HCT116 (cell line): ENCODE measurements at regions not wholly inside any gene's neighbourhood (a gene's known extent, or its start where the extent isn't known, plus 50 kb on each side); places are given as distances from the start of the nearest gene placed in this dataset.

Experiments
- CBX3 ChIP-seq: IDR thresholded peaks from 2 replicates; pipeline ENCODE4 v1.6.1; 2012; ENCODE audit warnings: low read depth
- EGR1 ChIP-seq: IDR thresholded peaks from 2 replicates; pipeline ENCODE4 v1.6.1; 2012; ENCODE audit warnings: low read depth
- ELF1 ChIP-seq: IDR thresholded peaks from 2 replicates; pipeline ENCODE4 v1.6.1; 2012; ENCODE audit warnings: low read depth, borderline replicate concordance
- POLR2A ChIP-seq: IDR thresholded peaks from 2 replicates; pipeline ENCODE4 v1.7.0; 2011; ENCODE audit warnings: borderline replicate concordance; ENCODE audit not compliant: insufficient read depth, insufficient read length; ENCODE audit errors: extremely low read depth
- POLR2AphosphoS5 ChIP-seq: IDR thresholded peaks from 2 replicates; pipeline ENCODE4 v1.6.1; 2011; ENCODE audit warnings: mild to moderate bottlenecking, low read depth, low read length, moderate library complexity
- RAD21 ChIP-seq: IDR thresholded peaks from 2 replicates; pipeline ENCODE4 v1.6.1; 2012; ENCODE audit warnings: low read depth, mild to moderate bottlenecking
- SP1 ChIP-seq: IDR thresholded peaks from 2 replicates; pipeline ENCODE4 v1.6.1; 2012; ENCODE audit warnings: low read depth
- TCF7L2 ChIP-seq: IDR thresholded peaks from 2 replicates; pipeline ENCODE4 v1.7.0; 2011; ENCODE audit warnings: borderline replicate concordance, inconsistent platforms; ENCODE audit not compliant: insufficient read depth, insufficient read length; ENCODE audit errors: extremely low read depth
- ZNF274 ChIP-seq: fragments of 200-500 bp; sonication (Bioruptor generic); IDR thresholded peaks from 2 replicates; pipeline ENCODE4 v1.6.1; 2014; ENCODE audit warnings: mild to moderate bottlenecking, low read depth, low read length, inconsistent platforms
- TF ChIP-seq, protein P1 (sequence below): IDR thresholded peaks from 2 replicates; pipeline ENCODE4 v1.6.1; 2012; ENCODE audit warnings: low read depth
- TF ChIP-seq, protein P2 (sequence below), 3 experiments: fragments of 200-600 bp in 1 of 3; sonication (generic) in 1 of 3; IDR thresholded peaks in 2 of 3; conservative IDR thresholded peaks in 1 of 3; 2 replicates each; pipeline ENCODE4 v1.5.1; 2012 to 2017; ENCODE audit warnings: low read depth in 2 of 3, low read length in 2 of 3, antibody characterized with exemption in 1 of 3, borderline replicate concordance in 1 of 3, control low read depth in 1 of 3, mild to moderate bottlenecking in 1 of 3, mixed read lengths in 1 of 3, mixed run types in 1 of 3, moderate library complexity in 1 of 3; ENCODE audit not compliant: insufficient read depth in 1 of 3

DNA sequence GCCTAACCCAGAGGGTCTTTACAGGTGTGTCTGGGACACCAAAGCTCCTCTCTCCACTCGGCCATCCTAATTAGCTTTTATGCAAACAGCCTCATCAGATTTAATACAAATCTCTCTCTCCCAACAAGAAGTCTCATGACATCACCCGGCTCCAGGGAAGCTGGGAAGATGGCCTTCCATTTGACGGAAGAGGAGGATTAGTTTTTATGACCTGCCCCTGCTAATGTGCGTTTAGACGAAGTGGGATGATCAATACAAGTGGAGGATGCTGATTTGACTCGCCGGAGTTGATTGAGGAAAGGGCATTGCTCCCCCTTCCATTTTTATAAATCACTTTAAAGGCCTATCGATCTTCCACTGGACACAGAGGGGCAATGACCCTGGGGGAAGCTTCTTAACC, 239.2 kb downstream of the BCL11B start:
- TF ChIP-seq SP1 (no peak), TCF7L2 (no peak), RAD21 (no peak), POLR2AphosphoS5 (no peak), ZNF274 (no peak), CBX3 (no peak), ELF1 (no peak), EGR1 (no peak), POLR2A (no peak)
- TF ChIP-seq, protein P1, sequence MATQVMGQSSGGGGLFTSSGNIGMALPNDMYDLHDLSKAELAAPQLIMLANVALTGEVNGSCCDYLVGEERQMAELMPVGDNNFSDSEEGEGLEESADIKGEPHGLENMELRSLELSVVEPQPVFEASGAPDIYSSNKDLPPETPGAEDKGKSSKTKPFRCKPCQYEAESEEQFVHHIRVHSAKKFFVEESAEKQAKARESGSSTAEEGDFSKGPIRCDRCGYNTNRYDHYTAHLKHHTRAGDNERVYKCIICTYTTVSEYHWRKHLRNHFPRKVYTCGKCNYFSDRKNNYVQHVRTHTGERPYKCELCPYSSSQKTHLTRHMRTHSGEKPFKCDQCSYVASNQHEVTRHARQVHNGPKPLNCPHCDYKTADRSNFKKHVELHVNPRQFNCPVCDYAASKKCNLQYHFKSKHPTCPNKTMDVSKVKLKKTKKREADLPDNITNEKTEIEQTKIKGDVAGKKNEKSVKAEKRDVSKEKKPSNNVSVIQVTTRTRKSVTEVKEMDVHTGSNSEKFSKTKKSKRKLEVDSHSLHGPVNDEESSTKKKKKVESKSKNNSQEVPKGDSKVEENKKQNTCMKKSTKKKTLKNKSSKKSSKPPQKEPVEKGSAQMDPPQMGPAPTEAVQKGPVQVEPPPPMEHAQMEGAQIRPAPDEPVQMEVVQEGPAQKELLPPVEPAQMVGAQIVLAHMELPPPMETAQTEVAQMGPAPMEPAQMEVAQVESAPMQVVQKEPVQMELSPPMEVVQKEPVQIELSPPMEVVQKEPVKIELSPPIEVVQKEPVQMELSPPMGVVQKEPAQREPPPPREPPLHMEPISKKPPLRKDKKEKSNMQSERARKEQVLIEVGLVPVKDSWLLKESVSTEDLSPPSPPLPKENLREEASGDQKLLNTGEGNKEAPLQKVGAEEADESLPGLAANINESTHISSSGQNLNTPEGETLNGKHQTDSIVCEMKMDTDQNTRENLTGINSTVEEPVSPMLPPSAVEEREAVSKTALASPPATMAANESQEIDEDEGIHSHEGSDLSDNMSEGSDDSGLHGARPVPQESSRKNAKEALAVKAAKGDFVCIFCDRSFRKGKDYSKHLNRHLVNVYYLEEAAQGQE, result no peak
- TF ChIP-seq, protein P2, sequence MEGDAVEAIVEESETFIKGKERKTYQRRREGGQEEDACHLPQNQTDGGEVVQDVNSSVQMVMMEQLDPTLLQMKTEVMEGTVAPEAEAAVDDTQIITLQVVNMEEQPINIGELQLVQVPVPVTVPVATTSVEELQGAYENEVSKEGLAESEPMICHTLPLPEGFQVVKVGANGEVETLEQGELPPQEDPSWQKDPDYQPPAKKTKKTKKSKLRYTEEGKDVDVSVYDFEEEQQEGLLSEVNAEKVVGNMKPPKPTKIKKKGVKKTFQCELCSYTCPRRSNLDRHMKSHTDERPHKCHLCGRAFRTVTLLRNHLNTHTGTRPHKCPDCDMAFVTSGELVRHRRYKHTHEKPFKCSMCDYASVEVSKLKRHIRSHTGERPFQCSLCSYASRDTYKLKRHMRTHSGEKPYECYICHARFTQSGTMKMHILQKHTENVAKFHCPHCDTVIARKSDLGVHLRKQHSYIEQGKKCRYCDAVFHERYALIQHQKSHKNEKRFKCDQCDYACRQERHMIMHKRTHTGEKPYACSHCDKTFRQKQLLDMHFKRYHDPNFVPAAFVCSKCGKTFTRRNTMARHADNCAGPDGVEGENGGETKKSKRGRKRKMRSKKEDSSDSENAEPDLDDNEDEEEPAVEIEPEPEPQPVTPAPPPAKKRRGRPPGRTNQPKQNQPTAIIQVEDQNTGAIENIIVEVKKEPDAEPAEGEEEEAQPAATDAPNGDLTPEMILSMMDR (IDR thresholded peaks at IDR 0.05 in 2 of 3, conservative IDR thresholded peaks at IDR 0.05 in 1 of 3; ENCODE audit: borderline replicate concordance in 1 of 3, insufficient read depth in 1 of 3, low read depth in 2 of 3, low read length in 2 of 3), result no peak
